GM18870 (cell line): ENCODE measurements at regions not wholly inside any gene's neighbourhood (a gene's known extent, or its start where the extent isn't known, plus 50 kb on each side); places are given as distances from the start of the nearest gene placed in this dataset.
"Not testable (repeated sequence)": the region's sequence is repeated elsewhere in the genome, so short reads cannot be mapped to it uniquely, and the experiment has no call there.

ENCODE experiments used
- ATAC-seq: cut with Tn5 transposase; IDR thresholded peaks from one replicate; pipeline ENCODE4 v1.9.1; 2021; ENCODE audit warnings: moderate library complexity; ENCODE audit not compliant: unreplicated experiment

DNA sequence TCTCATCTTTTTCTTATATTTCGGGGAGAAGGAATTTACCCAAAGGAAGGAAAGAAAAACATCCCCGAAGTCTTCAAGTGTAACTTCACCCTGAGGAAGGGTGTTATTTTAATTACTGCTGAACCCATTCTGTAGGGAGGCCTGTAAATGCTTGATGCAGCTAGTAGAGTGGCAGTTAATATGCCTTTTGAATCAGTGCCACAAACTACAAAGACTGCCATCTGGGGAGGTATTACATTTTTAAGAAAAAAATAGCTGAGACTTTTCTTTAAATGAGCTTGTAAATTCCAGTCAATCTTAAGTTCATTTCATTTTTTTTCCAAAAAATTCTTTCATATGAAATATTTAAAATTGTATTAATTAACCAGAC is 233.1 kb upstream of the FERD3L start:
- no peak for ATAC-seq

DNA sequence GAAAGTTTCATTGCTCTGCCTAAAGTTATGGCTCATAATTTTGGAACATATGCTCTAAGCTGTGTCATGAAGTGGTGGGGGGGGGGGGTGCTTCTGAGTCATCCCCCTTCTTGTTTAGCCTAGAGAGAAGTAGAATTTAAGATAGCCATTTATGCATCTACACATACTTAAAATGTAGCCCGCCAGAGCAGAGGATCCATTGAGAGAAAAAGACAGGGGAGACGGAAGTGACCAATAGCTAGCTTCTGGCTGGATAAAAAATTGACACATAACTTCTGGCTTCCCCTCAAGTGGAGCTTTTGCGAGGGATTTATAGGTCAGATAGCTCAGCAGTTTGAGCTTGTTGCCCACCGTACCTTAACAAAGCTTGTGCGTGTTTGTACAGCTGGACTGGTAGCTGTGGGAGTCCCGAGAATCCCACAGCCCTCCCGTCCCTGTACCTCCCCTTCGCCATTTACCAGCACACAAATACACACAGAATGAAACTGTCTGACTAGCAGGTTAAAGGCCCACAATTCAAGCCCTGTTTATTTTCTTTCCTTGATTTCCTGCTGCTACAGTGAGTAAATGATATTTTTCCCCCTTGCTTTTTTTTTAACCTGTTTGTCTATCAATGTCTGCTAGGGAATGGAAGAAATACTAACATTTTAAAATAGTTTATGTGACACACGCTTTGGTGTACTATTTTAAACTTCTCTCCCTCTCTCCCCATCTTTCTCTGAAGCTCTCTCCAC is 232.6 kb upstream of the FERD3L start:
- no peak for ATAC-seq

DNA sequence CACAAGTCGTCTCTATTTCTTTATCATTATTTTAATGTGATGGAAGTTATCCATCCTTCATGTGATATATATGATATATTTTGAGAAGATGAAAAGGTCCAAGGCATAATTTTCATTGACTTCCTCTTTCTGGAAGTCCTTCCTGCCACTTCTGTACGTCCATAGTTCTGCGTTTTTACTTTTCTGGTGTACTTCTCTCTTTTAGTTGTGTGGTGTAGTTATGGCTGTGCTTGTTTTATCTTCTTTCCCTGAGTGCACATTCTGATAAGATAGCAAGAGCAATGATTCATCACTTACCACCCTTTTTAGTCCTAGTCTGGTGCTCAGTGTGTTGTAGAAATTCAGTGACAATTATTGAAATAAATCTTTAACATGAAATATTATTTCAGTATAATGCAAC is 231.3 kb upstream of the FERD3L start:
- ATAC-seq = no peak

DNA sequence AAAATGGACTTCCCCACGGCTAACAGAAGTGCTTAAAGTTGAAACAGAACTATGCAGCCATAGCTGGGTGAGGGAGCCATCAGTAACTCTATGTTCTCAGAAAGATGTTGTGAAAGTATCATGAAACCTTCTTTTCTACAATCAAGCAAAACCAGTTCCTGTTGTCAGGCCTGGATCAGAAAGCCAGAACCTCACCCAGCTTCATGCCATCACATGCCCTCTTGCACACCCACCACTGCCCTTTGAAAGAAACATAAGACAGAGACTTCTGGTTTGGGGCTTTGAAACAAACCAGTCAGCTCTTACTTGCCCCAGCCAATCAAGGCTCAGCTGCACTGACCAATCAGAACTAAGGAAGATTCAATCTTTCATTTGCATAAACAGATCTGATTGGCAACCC is 230.8 kb upstream of the FERD3L start:
- no peak for ATAC-seq

DNA sequence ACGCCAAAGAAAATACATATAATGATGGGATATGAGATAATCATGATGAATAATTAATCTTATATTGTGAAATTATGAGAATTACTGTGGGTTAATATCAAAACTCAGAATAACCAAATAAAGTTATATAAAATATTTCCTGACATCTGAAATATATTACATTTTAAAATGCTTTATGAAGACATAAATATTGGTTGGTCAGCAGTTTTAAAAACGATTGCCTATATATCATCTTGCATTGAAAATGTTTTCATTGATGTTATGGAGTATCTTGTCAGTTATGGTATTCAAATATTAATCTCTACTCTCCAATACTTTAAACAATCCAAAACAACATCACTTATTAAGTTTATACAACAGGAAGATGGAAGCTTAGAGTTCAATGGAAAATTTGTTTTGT is 228.1 kb upstream of the FERD3L start:
- no peak for ATAC-seq

DNA sequence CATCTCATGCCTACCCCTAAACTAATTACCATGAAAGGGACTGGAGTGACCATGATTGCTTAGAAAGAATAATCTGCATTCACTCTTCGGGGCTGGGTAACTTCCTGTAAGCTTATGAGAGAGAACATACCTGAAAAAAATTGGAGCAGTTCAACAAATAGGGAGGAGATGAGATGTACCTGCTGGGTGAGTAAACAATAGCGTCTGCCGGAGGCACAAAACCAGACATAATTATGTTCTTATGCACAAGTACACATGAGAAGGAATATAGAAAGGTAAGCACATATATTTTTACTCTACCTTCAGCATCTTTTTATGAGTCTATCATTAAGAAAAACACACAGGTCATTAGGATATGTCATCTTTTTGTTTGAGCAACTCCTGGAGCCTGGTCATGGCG is 224.6 kb upstream of the FERD3L start:
- no peak for ATAC-seq

DNA sequence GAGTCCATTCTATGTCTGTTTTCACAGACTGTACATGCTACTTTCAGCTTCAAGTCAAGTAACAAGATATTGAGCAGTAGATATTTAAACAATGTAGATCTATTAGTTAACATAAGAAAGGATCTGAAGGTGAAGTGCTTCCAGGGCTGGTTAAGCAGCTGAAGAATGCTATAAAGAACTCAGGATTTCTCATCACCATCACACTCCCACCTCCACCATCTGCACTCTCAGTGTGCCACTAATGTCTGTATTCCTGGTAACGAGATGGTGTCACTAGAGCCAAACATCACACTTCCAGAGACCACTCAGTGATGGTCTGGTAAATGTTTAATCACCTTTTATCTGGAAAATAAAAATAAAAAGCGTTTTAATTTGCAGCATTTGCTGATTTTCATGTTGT is 224.0 kb upstream of the FERD3L start:
- no peak for ATAC-seq

DNA sequence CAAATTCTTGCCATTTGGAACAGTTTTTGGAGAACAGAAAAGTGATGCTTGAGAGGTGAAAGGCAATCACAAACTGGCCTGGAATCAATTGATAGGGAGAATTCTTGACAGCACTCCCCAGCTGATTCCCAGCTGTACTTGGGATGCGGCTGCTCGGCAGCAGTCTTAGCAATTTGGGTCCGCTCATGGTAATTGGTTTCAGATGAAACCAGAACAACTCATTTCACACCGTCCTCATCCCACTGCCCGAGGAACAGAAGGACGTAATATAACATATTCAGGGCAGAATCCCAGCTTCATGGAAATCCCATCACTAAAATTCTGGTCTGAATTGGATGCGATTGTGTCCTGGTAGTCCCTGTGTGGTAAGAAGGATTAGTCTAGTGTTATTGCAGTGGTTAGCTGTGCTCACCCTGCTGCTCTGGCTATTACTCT is 223.3 kb upstream of the FERD3L start:
- ATAC-seq = no peak

DNA sequence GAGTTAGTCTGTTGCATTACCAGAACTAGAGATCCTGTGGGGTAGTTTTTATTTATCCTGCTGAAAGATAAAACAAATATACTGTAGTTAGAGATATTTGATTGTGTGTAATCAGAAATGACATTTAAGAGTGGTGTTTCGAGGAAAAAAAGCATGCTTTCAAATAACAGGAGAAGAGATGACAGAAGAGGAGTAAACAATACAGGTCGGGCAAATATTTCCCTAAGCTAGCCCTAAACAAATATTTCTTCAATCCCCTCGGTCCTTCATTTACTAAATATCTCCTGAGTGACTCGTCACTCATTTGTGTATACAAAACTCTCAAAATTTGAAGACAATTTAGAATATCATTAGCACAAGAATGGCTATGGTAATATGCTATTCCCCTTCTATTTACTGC is 219.7 kb upstream of the FERD3L start:
- ATAC-seq = no peak

DNA sequence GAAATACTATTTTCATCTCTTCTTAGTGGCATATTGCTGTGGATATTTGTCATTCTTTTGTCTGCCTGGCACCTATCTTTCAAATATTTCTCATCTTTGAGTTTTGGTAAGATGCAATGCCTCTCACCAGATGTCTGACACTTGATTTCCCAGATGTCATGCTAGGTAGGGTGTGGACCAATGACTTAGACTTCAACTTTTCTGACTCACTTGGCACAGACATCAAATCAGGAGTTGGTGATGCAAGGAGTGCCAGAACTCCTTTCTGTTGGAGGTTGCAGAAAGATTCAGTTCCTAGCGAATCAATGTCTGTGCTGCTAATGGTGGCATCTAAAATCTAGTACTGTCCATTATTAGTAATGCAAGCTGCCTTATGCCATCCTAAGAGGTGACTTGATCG is 216.9 kb upstream of the FERD3L start:
- no peak for ATAC-seq

DNA sequence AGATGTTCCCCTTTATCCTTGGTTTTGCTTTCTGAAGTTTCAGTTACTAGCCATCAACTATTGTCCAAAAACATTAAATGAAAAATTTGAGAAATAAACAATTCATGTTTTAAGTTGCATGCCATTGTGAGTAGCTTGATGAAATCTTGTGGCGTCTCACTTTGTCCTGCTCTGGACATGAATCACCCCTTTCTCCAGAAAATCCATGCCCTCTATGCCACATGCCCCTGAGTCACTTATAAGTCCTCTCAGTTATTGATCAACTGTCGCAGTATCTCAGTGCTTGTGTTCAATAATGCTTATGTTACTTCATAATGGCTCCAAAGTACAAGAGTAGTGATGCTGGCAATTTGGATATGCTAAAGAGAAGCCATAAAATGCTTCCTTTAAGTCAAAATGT is 208.0 kb upstream of the FERD3L start:
- ATAC-seq = no peak

DNA sequence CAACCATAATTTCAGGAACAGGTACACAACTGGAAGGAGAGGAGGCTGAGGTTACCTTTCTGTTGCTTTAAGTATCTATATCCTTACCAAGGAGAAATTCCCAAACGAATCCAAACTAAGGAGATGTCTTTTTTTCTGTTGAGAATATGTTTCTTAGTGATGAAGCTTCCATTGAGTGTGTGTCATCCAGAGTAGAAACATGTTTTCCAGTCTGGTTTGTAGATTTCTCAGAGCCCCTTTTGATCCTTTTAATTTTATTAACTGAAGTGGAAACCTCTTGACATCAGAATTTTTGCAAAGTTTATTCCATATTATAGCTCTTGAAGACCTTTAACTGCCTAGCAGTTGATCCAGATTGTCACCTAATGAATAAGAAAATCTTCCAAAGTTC is 207.1 kb upstream of the FERD3L start:
- no peak for ATAC-seq

DNA sequence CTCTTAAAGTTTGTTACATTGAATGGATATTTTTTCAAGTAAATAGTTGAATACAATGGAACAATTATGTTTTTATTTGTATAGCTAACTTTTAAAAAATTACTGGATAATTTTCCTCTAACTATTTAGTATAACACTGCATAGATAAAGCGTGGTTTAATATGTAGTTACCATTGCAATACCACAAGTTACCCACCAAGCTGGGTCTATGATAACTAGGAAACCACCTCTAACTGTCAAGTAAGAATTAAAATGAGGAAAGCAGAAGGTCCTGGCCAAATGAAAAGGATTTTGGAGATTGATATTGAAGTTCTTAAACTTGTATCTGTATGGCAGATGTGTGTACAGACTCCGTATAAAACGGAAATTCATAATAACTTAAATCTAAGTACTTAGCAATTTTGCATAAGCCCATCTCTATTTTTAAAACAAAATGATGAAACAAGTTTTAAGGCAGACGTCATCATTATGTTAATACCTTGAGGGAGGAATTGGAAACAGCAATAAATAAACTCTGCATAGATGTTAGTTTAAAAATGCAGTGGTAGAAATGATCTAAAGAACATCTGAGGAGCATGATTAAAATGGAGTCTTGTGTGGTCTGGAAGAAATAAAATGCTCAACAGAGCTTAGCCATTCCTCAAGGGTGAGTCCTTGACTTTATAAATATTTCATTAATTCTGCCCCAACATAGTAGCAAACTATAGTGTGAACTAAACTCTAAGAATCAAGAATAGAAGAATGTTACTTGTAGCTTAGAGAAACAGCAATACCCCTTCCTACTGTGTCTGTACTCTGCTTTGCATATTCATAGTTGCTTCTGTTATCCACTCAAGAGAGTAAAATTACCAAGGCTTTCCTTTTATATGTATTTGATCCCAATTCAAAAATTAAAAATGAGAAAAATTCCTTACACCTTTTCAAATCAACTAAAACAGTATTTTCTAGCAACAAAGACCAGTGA is 206.4 kb upstream of the FERD3L start:
- no peak for ATAC-seq

DNA sequence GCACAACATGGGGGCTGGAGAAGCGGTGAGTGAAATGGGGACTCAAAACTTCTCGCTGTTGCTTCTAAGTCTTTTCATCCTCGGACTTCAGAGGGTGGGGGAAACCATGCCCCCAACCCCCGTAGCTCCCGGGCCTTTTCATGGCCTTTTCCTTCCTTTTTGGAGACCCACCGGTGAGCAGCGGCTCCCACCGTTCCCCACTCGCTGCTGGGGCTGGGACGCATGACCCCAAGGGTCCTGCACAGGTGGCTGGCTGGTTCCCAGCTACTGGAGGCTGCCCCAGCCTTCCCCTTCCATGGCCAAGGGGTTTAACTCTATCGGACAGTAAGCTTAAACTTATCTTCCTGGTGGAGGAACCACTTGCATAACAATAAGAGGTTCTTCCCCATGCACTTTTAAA is 194.3 kb upstream of the FERD3L start:
- no peak for ATAC-seq

DNA sequence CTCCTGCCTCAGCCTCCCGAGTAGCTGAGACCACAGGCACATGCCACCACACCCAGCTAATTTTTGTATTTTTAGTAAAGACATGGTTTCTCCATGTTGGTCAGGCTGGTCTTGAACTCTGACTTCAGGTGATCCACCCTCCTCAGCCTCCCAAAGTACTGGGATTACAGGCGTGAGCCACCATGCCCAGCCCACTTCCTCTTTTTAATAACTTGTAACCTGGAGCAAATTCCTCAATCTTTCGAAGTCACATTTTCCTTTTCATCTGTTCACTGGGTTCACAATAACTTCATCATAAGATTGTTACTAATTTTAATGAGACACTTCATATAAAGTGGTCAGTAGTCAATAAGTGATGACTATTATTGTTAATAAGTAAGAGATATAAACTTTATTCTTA is 193.3 kb upstream of the FERD3L start:
- not testable (repeated sequence) for ATAC-seq

DNA sequence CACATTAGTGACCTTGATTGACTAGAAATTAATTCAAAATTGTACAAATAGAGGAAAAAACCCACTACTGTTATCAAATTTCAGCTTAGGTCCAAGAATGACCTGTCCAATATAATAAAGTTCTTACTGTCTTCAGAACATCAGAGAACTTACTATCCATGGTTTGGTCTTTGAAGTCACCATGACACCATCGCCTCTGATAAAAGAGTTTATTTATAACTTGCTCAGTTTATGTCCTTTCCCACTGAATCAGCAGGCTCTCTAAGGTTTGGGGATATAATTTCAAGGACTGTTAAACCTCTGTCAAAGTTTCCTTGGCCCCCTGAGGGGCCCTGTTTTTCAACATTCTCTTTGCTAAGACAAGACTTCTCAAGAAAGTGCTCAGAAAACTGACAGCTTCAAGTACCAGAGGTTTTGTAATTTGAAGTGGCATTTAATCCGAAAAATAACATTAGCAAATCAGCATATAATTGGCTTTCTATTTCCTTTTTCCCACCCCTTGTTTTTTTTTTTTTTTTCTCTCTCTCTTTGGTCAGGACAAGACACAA is 191.7 kb upstream of the FERD3L start:
- ATAC-seq = no peak

DNA sequence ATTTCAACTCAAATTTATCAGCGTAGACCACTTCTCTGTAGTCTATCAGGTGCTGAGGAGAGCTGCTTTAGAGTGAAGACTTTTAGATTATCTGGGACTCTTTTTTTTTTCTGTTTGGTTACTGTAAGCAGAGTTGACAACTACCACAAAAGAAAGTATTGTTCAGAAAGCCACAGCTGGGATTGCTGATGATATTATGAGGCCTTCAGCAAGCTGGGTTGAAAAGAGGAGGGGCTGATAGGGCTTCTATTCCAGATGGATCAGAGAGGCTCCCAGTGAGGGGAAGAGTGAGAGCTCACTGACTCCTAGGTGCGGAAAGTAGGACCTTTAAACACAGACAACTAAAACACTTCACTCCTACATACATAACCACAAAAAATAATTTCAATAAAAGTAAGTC is 188.5 kb upstream of the FERD3L start:
- no peak for ATAC-seq

DNA sequence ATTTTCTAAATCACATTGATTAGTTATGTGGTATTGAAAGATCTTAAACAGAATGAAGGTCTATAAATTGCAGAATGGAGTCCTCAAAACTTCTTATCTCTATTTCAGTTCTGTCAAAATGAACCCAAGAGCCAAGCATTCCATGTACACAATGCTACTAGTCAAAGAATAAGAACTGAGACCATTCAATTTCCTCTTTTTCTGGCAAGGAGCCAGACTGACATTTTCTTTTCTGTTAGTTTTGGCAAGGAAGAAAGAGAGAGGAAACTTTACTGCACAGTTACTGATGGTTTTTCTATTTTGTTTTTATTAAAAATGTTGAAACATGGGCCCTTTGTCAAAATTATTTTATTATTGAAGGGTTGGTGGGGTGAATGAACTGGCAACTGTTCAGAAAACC is 181.8 kb upstream of the FERD3L start:
- ATAC-seq = no peak

DNA sequence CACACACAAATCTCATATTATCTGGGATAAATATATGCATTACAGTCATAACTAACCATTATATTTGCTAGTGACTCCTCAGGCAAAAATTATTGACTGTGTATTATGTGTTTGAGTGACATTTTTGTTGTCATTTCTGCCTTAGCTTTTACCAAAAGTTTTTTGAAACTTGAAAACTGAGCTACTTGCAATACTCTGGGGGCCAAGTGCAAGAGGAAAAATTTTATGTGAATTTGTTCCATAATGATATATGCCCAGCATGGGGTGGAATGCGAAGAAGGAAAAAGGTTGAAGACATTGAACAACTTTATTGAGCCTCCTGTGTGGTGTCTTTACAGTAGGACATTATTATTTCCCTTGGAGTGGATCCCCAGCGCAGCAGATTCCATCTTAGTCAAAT is 176.8 kb upstream of the FERD3L start:
- ATAC-seq = no peak

DNA sequence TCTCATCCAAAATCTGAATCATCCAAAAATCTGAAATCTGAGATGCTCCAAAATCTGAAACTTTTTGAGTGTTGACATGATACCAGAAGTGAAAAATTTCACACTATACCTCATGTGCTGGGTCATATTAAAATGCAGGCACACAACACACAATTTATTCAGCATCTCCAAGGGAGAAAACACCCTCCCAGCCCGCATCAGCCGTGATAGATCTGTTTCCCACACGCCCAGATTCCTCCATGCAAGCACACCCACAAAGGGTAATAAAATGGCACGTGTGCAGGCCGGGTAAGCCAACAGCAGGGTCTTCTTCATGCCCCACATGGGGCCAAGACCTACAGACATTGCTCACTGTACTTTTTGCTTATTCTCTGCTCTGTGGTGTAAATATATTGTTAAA is 173.1 kb upstream of the FERD3L start:
- no peak for ATAC-seq

DNA sequence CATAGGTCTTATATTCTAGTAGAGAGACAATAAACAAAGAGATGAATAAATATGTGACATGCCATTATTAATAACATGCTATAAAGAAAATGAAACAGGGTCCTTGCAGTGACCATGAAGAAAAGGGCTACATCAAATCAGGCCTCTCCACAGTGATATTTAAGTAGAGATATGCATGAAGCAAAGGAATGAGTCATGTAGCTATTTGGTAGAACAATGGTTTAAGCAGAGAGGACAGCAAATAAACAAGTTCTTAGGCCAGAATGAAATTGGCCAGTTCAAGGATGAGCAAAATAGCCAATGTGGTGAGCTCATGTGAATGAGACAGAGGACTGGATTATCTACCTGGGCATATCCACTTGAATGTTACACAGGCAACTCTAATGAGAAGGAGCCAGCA is 172.2 kb upstream of the FERD3L start:
- ATAC-seq = no peak

DNA sequence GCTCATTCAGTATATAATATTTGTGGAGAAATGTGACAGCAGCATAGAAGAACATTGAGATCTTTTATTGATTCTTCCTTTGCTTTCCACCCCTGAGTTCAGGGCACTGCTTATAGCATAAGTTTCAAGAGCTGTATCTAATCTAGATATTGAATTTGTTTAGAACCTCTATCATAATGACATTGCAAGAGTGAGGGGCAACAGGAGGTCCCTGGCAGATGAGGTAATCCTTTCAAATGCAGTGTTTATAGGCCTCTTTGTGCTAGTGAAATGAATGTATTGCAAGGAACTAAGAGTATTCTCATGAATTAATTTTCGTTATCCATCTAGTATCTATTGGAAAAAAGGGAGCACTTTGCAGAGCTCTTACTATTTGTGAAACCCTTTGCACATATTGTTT is 167.2 kb upstream of the FERD3L start:
- no peak for ATAC-seq
